ENCODE measurements at regions not wholly inside any gene's neighbourhood (a gene's known extent, or its start where the extent isn't known, plus 50 kb on each side); places are given as distances from the start of the nearest gene placed in this dataset.

DNA sequence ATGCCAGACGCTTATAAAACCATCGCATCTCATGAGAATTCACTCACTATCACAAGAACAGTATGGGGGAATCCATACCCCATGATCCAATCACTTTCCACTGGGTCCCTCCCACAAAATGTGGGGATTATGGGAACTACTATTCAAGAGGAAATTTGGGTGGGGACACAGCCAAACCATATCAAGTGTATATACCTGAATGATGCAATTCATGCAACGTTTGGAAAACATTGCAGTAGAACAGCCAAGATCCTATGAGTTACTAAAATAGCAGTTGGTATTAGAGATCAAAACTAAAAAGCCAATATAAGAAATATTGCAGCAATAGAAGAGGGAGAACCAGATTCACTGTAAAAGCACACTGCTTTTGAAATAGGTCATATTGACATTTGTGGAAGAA lies 1543.9 kb upstream of the B3GALT2 start:
- no peaks in the 10 kb centered on the region for H3K4me1 Mint-ChIP-seq (ENCODE audit: low read depth)
- H3K36me3 Mint-ChIP-seq (ENCODE audit: low read depth) = no peaks in the 10 kb centered on the region
- H3K4me3 Mint-ChIP-seq = no peak overlapping the region
- ATAC-seq = no peak
- POLR2A ChIA-PET = no interaction called here
- CTCF ChIA-PET = no interaction called here
- H3K27me3 Mint-ChIP-seq = no peaks in the 10 kb centered on the region
- intact Hi-C loops (cut with micrococcal nuclease) = no loop called here
- no peak overlapping the region for H3K27ac Mint-ChIP-seq
- TF ChIP-seq, protein P1, sequence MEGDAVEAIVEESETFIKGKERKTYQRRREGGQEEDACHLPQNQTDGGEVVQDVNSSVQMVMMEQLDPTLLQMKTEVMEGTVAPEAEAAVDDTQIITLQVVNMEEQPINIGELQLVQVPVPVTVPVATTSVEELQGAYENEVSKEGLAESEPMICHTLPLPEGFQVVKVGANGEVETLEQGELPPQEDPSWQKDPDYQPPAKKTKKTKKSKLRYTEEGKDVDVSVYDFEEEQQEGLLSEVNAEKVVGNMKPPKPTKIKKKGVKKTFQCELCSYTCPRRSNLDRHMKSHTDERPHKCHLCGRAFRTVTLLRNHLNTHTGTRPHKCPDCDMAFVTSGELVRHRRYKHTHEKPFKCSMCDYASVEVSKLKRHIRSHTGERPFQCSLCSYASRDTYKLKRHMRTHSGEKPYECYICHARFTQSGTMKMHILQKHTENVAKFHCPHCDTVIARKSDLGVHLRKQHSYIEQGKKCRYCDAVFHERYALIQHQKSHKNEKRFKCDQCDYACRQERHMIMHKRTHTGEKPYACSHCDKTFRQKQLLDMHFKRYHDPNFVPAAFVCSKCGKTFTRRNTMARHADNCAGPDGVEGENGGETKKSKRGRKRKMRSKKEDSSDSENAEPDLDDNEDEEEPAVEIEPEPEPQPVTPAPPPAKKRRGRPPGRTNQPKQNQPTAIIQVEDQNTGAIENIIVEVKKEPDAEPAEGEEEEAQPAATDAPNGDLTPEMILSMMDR (IDR thresholded peaks at IDR 0.05) = no peak
- H3K9me3 Mint-ChIP-seq = no peaks in the 10 kb centered on the region
- no peak for DNase-seq

- Mint-ChIP-seq H3K27ac (no peak overlapping the region), H3K36me3 (ENCODE audit: low read depth) (no peaks in the 10 kb centered on the region), H3K4me1 (ENCODE audit: low read depth) (no peaks in the 10 kb centered on the region), H3K4me3 (no peak overlapping the region), H3K27me3 (no peaks in the 10 kb centered on the region), H3K9me3 (no peaks in the 10 kb centered on the region)
- no peak for ATAC-seq
- ChIA-PET POLR2A (no interaction called here), CTCF (no interaction called here)
- TF ChIP-seq, protein P1 (IDR thresholded peaks at IDR 0.05) = no peak
- no peak for DNase-seq
- intact Hi-C loops (cut with micrococcal nuclease) = no loop called here
These were observed 1536.7 kb upstream of the B3GALT2 start for GRCh38 chr1:194723067-194723466.

DNA sequence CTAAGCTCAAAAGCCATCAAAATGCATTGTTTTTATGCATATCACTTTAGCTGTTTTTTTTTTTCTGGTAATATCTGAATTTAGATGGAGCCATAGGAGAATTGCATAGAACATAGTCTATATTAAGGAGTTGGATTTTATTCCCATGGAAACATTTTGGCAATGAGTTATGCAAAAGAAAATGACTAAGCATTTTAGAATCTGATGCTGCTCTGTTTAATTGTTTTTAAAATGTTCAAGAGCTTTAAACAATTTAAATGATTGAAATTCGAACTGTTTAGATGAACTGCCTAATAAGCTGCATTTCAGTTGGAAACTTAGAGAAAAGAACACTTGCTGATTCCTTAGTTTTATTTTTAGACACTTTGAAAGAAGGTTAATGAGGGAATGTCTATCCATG lies 1531.5 kb upstream of the B3GALT2 start:
- Mint-ChIP-seq H3K9me3 (no peaks in the 10 kb centered on the region), H3K4me3 (no peak overlapping the region), H3K36me3 (ENCODE audit: low read depth) (no peaks in the 10 kb centered on the region), H3K4me1 (ENCODE audit: low read depth) (no peaks in the 10 kb centered on the region), H3K27me3 (no peaks in the 10 kb centered on the region), H3K27ac (no peak overlapping the region)
- no peak for ATAC-seq
- CTCF ChIA-PET = no interaction called here
- POLR2A ChIA-PET = no interaction called here
- DNase-seq = no peak
- intact Hi-C loops (cut with micrococcal nuclease) = no loop called here
- TF ChIP-seq, protein P1 (IDR thresholded peaks at IDR 0.05) = no peak

- POLR2A ChIA-PET = no interaction called here
- H3K27ac Mint-ChIP-seq = no peak overlapping the region
- H3K4me1 Mint-ChIP-seq (ENCODE audit: low read depth) = no peaks in the 10 kb centered on the region
- no peaks in the 10 kb centered on the region for H3K36me3 Mint-ChIP-seq (ENCODE audit: low read depth)
- no peak overlapping the region for H3K4me3 Mint-ChIP-seq
- ATAC-seq (no peak), DNase-seq (no peak)
- intact Hi-C loops (cut with micrococcal nuclease) = no loop called here
- no peaks in the 10 kb centered on the region for H3K27me3 Mint-ChIP-seq
- CTCF ChIA-PET = no interaction called here
- TF ChIP-seq, protein P1 (IDR thresholded peaks at IDR 0.05) = no peak
- H3K9me3 Mint-ChIP-seq = no peaks in the 10 kb centered on the region
These were observed 1530.9 kb upstream of the B3GALT2 start for GRCh38 chr1:194717334-194717733.

GRCh38 chr1:194710671-194711070 lies 1524.3 kb upstream of the B3GALT2 start:
- intact Hi-C loops (cut with micrococcal nuclease) = no loop called here
- TF ChIP-seq, protein P1 (IDR thresholded peaks at IDR 0.05) = no peak
- Mint-ChIP-seq H3K4me1 (ENCODE audit: low read depth) (no peaks in the 10 kb centered on the region), H3K9me3 (no peaks in the 10 kb centered on the region), H3K4me3 (no peak overlapping the region), H3K27me3 (no peaks in the 10 kb centered on the region), H3K27ac (no peak overlapping the region), H3K36me3 (ENCODE audit: low read depth) (no peaks in the 10 kb centered on the region)
- POLR2A ChIA-PET = no interaction called here
- CTCF ChIA-PET = no interaction called here
- no peak for DNase-seq
- ATAC-seq = no peak
